Upper lobe of right lung (tissue), 1 donor: ENCODE measurements at regions not wholly inside any gene's neighbourhood (a gene's known extent, or its start where the extent isn't known, plus 50 kb on each side); places are given as distances from the start of the nearest gene placed in this dataset.

Experiments used
- ATAC-seq: fragments of 200-7000 bp; cut with Tn5 transposase; one replicate; pipeline ENCODE4 v1.9.1; 2020; ENCODE audit warnings: mild to moderate bottlenecking, moderate library complexity
- DNase-seq: peaks from one replicate; pipeline ENCODE4 v3.0.0-alpha.2; 2020
- H3K27ac ChIP-seq: fragments of 200-600 bp; one replicate; pipeline ENCODE4 v1.8.0; 2022
- H3K27me3 ChIP-seq: fragments of 200-600 bp; one replicate; pipeline ENCODE4 v1.8.0; 2022; ENCODE audit warnings: mild to moderate bottlenecking
- H3K36me3 ChIP-seq: fragments of 200-600 bp; one replicate; pipeline ENCODE4 v1.8.0; 2022
- H3K4me1 ChIP-seq: fragments of 200-600 bp; one replicate; pipeline ENCODE4 v1.8.0; 2022
- H3K4me3 ChIP-seq: fragments of 200-600 bp; one replicate; pipeline ENCODE4 v1.8.0; 2022; ENCODE audit warnings: mild to moderate bottlenecking
- H3K9me3 ChIP-seq: fragments of 200-600 bp; one replicate; pipeline ENCODE4 v1.8.0; 2022
- intact Hi-C: fragments of 100-400 bp; cut with DNase I; formaldehyde crosslinking; loops from one replicate; pipeline ENCODE4 v1.11.0; 2022
- TF ChIP-seq, protein P1 (sequence below): fragments of 200-600 bp; IDR thresholded peaks from one replicate; pipeline ENCODE4 v1.8.0; 2022; ENCODE audit warnings: antibody characterized with exemption
- donor health status: DM: no; HTN: yes; CAD: no; lungs with severe emphysema.

DNA sequence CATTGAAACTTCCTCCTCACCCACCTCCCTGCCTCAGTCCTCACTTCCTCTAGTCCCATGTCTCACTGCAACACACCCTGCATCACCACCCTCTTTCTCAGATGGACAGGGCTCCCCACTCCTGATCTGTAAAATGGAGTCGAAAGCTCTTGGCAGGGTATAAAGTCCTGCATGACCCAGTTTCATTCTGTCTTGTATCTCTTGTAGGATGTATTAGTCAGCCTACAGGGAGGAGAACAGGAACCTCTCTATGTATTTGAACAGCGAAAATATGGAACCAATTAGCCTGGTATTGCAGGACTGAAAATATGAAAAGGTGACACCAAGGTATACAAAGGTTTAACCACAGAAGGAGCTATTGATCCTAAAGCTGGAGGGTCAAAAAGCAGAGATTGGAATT, 156.9 kb upstream of the SNX19 start:
- intact Hi-C loops, result no loop called here
- TF ChIP-seq, protein P1, sequence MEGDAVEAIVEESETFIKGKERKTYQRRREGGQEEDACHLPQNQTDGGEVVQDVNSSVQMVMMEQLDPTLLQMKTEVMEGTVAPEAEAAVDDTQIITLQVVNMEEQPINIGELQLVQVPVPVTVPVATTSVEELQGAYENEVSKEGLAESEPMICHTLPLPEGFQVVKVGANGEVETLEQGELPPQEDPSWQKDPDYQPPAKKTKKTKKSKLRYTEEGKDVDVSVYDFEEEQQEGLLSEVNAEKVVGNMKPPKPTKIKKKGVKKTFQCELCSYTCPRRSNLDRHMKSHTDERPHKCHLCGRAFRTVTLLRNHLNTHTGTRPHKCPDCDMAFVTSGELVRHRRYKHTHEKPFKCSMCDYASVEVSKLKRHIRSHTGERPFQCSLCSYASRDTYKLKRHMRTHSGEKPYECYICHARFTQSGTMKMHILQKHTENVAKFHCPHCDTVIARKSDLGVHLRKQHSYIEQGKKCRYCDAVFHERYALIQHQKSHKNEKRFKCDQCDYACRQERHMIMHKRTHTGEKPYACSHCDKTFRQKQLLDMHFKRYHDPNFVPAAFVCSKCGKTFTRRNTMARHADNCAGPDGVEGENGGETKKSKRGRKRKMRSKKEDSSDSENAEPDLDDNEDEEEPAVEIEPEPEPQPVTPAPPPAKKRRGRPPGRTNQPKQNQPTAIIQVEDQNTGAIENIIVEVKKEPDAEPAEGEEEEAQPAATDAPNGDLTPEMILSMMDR, result no peak

DNA sequence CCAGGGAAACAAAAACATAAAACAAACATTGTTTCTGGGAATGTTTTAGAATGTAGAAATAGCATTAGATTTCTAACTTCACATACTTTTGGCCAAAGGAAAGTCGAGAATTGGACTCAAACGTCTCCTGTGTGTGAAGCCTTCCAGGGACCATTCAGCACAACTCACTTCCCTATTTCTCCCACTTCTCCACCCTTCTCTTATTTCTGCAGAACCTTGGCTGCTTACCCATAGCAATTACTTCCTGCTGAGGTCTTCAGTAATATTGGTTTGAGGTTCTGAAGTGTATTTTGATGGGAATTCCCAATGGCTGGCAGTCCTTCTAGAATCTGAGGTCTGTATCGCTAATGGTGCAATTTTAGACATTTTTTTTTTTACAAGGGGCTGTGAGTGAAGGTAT, 158.3 kb upstream of the SNX19 start:
- ATAC-seq, result no peak
- Histone ChIP-seq H3K36me3 (no peaks in the 10 kb centered on the region), H3K4me1 (no peaks in the 10 kb centered on the region), H3K9me3 (no peaks in the 10 kb centered on the region), H3K27me3 (no peaks in the 10 kb centered on the region), H3K4me3 (no peak overlapping the region), H3K27ac (no peak overlapping the region)
- no peak for DNase-seq
- TF ChIP-seq, protein P1, result no peak
- intact Hi-C loops, result no loop called here

More for the DNA sequence above, 156.9 kb upstream of the SNX19 start:
- Histone ChIP-seq H3K36me3 (no peaks in the 10 kb centered on the region), H3K4me1 (no peaks in the 10 kb centered on the region), H3K27me3 (no peaks in the 10 kb centered on the region), H3K9me3 (no peaks in the 10 kb centered on the region), H3K4me3 (no peak overlapping the region), H3K27ac (no peak overlapping the region)
- no peak for ATAC-seq
- no peak for DNase-seq

DNA sequence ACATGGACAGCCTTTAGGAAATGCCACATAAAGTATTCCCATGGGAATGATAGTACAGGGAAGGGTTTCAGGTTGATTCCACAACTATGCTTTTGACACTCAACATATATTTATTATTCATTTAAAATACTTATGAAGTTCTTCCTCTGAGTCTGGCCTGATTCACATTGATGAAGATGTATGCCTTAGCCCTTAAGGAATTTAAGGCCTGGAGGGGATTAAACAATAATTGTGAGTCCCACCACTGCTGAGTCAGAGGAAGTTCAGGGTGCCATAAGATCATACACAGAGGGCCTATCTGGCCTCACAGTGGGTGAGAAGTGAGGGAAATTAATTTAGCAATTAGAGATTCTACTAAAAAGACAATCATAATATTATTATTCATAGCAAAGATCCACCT, 161.1 kb upstream of the SNX19 start:
- H3K4me3 ChIP-seq, result no peak overlapping the region
- no peak overlapping the region for H3K27ac ChIP-seq
- H3K9me3 ChIP-seq, result no peaks in the 10 kb centered on the region
- no peaks in the 10 kb centered on the region for H3K27me3 ChIP-seq
- no peaks in the 10 kb centered on the region for H3K36me3 ChIP-seq
- intact Hi-C loops, result no loop called here
- ATAC-seq, result no peak
- TF ChIP-seq, protein P1, result no peak
- H3K4me1 ChIP-seq, result no peaks in the 10 kb centered on the region
- DNase-seq, result no peak

DNA sequence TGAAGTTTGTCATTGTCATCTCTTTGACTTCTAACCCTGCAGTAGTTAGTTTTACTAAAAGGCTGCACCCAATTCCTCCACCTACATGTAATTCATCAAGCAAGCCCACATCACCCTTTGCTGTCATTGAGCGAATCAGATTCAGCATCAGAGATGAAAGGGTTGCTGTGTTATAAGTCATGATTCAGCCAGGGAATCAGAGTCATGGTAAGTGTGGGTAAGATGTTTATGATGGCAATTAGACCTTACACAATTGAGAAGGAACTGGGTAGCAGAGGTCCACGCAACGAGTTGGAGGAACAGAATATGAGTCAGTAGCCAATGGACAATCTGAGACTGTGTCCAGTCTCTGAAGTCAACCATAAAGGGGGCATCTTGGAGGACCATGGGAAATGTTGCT, 162.8 kb upstream of the SNX19 start:
- TF ChIP-seq, protein P1, result no peak
- ATAC-seq, result no peak
- Histone ChIP-seq H3K27me3 (no peaks in the 10 kb centered on the region), H3K27ac (no peak overlapping the region), H3K36me3 (no peaks in the 10 kb centered on the region), H3K4me1 (no peaks in the 10 kb centered on the region), H3K9me3 (no peaks in the 10 kb centered on the region), H3K4me3 (no peak overlapping the region)
- intact Hi-C loops, result no loop called here
- no peak for DNase-seq

DNA sequence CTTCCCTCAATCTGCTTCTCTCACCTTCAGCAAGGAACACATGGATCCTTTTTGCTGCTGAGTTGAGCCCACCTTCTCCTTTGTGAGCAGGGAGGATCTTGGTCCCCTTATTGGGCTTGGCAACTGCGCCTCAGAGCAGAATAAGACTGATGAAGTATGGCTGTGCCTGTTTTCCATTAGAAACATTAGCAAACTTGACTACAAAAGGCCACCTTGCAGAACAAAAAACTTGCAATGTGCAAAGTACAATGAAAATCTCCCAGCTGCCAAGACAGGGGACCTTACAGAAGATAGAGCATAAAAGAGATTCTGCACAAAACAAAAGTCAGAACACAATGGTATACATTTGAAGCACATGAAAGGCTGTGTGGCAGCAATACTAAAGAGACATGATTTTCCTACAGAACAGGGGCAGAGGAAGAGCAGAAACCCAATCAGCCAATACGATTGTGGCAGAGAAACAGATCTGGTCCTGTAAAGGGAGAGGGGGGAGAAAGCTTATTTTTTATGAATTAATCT, 173.5 kb upstream of the SNX19 start:
- intact Hi-C loops, result no loop called here
- Histone ChIP-seq H3K36me3 (no peaks in the 10 kb centered on the region), H3K9me3 (peaks cover 3% of the 10 kb centered on the region), H3K27me3 (no peaks in the 10 kb centered on the region), H3K4me1 (no peaks in the 10 kb centered on the region), H3K27ac (no peak overlapping the region), H3K4me3 (no peak overlapping the region)
- TF ChIP-seq, protein P1, result no peak
- DNase-seq, result no peak
- ATAC-seq, result no peak

DNA sequence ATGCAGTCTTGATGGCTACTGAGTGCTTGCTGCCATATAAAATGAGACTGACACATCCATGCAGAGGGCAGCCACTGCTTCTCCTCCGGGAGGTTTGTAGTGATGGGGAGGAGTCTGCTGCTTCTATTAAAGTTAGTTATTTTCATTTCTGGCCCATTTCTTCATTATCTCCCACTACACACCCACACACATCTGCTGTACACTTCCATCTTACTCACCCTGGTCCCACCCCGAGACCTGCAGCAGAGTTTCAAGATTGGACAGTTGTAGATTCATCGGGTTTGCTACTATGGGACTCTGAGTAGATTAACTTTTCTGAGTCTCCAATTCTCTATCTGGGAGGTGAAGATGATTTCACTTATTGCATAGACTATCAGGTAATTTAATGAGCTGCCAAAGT, 176.2 kb upstream of the SNX19 start:
- ATAC-seq (no peak), DNase-seq (no peak)
- no peaks in the 10 kb centered on the region for H3K9me3 ChIP-seq
- H3K27ac ChIP-seq, result no peak overlapping the region
- no peaks in the 10 kb centered on the region for H3K27me3 ChIP-seq
- no peaks in the 10 kb centered on the region for H3K4me1 ChIP-seq
- TF ChIP-seq, protein P1, result no peak
- intact Hi-C loops, result no loop called here
- no peaks in the 10 kb centered on the region for H3K36me3 ChIP-seq
- no peak overlapping the region for H3K4me3 ChIP-seq
